Gastroesophageal sphincter (tissue), 3 donors: ENCODE measurements at regions not wholly inside any gene's neighbourhood (a gene's known extent, or its start where the extent isn't known, plus 50 kb on each side); places are given as distances from the start of the nearest gene placed in this dataset.

ENCODE experiments used
- EP300 ChIP-seq: sonication (generic); formaldehyde crosslinking; IDR thresholded peaks from one replicate; pipeline ENCODE4 v1.6.1; 2017; ENCODE audit warnings: antibody characterized with exemption, mild to moderate bottlenecking
- POLR2A ChIP-seq, 2 donors: fragments of 450-650 bp; IDR thresholded peaks; one replicate each; pipeline ENCODE4 v1.6.1; 2017; ENCODE audit warnings: antibody characterized with exemption in 2 of 2, mild to moderate bottlenecking in 2 of 2, moderate library complexity in 1 of 2
- POLR2AphosphoS5 ChIP-seq: sonication (generic); formaldehyde crosslinking; IDR thresholded peaks from one replicate; pipeline ENCODE4 v1.6.1; 2017; ENCODE audit warnings: antibody characterized with exemption
- TF ChIP-seq, protein P1 (sequence below), 4 experiments: fragments of 200-600 bp in 2 of 4; fragments of 450-650 bp in 2 of 4; sonication (generic) in 1 of 4; IDR thresholded peaks; one replicate each; pipeline ENCODE4 v1.5.1; 2017 to 2019; ENCODE audit warnings: antibody characterized with exemption in 4 of 4, mild to moderate bottlenecking in 2 of 4, moderate library complexity in 2 of 4

DNA sequence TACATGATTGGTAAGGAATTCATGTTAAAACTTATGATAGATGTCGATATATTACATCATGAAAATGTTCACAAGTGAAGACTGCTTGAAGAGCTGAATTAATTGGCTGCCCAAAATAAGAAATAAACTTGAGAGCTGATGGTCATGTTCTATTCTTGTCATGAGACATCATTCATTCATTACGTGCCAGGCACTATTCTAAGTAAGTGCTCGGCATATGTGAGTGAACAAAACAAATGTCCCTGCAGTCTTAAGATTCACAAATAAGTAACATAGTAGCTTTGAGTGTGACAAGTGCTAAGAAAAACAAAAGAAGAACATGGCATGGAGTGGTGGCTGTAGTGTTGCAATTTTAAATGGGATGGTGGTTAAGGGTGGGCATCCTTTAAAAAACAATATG, 329.3 kb downstream of the SUCLA2 start:
- TF ChIP-seq, protein P1, sequence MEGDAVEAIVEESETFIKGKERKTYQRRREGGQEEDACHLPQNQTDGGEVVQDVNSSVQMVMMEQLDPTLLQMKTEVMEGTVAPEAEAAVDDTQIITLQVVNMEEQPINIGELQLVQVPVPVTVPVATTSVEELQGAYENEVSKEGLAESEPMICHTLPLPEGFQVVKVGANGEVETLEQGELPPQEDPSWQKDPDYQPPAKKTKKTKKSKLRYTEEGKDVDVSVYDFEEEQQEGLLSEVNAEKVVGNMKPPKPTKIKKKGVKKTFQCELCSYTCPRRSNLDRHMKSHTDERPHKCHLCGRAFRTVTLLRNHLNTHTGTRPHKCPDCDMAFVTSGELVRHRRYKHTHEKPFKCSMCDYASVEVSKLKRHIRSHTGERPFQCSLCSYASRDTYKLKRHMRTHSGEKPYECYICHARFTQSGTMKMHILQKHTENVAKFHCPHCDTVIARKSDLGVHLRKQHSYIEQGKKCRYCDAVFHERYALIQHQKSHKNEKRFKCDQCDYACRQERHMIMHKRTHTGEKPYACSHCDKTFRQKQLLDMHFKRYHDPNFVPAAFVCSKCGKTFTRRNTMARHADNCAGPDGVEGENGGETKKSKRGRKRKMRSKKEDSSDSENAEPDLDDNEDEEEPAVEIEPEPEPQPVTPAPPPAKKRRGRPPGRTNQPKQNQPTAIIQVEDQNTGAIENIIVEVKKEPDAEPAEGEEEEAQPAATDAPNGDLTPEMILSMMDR (IDR thresholded peaks at IDR 0.05): no peak
- TF ChIP-seq POLR2AphosphoS5: no peak
- no peak for TF ChIP-seq POLR2A (IDR thresholded peaks at IDR 0.05)
- no peak for TF ChIP-seq EP300
